NCI-H2171 treated with DMSO at 0.1 percent for 48 hours (cell line): ENCODE measurements at regions not wholly inside any gene's neighbourhood (a gene's known extent, or its start where the extent isn't known, plus 50 kb on each side); places are given as distances from the start of the nearest gene placed in this dataset.

ENCODE experiments used
- DNase-seq: peaks from one replicate; lab custom pipeline; 2025; lab: John Stamatoyannopoulos, UW

DNA sequence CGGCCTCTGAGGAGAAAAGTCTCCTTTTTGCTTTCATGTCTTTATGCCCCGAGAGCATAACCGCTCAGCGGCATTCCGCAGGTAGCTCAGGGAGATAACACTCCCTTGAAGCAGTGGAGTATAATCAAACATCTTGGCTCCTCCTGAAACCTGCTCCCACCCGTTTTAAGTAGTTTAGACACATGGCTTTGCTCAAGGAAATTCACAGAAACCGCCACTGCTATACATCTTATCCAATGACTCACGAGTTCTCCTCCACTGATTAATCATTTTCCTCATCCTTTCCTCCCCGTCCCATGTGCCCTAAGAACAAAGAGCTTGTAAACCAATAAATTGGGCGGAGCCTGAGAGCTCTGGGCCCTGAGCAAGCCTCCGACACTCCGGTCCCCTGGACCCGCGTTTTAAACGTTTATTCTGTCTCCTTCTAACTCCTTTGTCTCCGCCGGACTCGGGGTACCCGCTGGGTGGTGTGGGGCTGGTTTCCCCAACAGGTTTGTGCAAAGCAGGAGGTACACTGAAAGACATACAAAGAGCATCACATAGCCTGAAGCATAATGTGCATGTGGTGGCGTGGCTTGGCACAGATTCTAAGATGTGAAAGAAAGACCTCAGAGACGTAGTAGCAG is 401.2 kb downstream of the TLL1 start:
- DNase-seq = no peak

DNA sequence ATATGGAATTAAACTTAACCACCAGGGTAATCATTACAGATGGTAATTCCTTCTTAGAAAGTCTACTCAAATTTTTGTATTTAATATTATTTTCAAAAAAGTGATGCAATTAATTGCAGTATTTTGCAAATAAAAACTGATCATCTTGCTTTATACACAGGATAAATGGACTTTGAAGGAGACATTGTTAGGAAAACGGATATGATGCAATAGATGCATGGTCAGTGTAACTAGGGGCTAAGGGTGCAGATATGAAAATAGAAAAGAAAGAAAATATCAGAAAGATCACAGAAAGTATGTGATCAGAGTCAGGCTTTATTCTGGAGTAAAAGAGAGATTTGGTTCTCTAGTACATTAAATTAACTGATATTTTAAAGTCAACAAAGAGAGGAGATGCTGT is 401.7 kb downstream of the TLL1 start:
- DNase-seq = no peak

DNA sequence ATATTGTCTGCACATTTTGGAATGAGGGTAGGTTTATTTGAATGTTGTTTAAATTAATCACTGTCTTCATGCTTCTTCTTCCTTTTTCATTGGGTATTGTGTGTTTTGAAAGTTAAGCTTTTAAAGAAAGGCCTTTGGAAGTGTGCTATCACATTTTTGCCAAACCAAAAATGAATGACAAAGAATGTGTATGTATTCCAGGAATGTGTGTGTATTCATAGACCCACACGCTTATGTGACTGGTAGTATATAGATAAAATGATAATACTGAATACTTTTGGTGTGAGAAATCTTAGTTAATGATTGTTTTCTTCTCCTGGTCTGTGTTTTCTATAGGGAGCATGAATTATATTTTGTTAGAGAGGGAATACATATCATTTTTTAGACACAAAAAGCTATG is 404.4 kb downstream of the TLL1 start:
- DNase-seq = no peak

DNA sequence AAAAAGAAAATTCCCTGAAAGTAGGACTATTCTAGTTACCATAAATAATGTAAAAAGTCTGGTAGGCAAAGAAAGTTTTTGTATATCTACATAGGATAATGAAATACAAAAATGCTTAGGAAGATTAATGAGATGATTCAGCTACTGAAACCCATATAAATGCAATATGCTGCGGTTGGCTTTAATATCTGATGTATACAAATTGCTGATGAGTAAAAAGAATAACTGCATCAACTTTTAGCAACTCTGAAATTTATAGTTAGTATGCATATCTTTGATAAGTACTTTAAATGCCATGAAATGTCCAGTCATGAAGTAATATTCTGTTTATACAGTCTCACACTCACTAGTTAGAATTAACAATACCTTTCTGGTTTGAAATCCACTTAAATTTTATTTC is 404.8 kb downstream of the TLL1 start:
- DNase-seq = no peak

DNA sequence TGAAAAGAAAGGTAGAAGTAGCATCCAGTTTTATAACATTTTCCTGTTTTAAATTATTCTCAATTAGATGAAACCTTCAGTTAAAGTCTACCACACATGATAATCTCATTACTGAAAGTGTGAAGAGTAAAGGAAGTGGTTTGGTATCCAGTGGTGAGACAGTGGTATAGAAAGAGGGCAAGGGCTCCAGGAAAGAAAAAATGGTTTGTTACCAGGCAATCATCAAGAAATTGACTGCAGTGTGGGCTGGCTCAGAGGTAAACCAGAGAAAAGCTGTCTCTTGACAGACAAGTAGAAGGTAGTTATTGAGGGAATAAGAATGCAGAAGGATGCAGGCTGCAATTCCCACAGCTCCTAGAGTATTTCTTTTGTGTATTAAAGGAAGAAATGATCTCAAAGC is 406.2 kb downstream of the TLL1 start:
- DNase-seq = no peak

- DNase-seq = no peak
These were observed 407.6 kb downstream of the TLL1 start for GRCh38 chr4:166280642-166281041.

- DNase-seq = no peak
These were observed 409.2 kb downstream of the TLL1 start for GRCh38 chr4:166282081-166282770.

DNA sequence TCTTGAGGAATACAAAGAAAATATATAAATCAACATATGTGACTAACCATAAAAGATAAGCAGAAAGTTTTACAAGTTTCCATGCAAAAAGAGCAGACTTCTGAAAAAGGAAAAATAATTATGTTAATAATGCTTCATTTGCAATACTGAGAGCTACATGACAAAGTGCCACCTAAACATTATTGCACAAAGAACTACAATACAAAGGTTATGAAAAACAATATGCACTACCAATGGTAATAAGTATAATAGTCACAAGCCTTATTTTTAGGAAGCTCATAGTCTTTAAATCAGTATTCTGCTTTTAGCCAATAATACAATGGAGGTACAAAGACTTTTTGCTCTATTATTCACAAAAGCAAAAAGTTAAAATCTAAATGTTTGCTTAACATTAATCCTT is 411.2 kb downstream of the TLL1 start:
- DNase-seq = no peak

GRCh38 chr4:166290426-166290825 is 417.4 kb downstream of the TLL1 start:
- DNase-seq = no peak

DNA sequence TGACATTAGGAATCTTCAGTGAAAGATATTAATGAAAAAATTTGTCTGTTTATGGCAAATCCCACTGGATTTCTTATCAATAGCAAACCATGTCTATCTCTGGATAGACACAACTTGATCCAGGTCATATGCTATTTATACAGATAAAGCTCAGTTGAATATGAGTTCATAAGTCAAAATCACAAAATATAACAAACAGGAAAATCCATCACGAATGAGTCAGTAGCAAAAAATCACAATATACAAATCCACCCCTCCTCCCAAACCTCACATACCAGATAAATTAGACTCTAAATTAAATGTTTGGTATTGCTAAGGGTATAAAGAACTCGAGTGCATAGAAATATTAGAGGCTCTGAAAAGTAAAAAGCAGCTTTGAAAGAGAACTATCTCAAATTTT is 420.5 kb downstream of the TLL1 start:
- DNase-seq = no peak

GRCh38 chr4:166301266-166301665 is 428.2 kb downstream of the TLL1 start:
- no peak for DNase-seq

DNA sequence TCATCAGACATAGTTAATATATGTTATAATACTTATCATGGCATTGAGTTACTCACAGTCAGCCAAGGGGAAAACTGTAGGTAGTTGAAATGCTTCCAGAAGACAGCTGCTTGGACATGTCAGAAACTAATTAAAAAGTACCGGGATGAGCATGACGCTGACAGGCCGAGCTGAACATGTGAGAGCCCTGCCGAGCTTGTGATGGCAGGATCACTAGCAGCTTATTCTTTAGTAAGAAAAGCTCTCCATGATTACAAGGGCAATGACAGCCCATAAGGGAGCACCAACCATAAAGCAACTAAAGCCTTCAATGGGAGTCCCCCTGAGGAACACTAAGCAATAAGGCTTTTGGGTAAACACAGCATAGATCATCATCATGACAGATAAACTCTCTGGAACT is 435.6 kb downstream of the TLL1 start:
- no peak for DNase-seq

- no peak for DNase-seq
These were observed 436.2 kb downstream of the TLL1 start for GRCh38 chr4:166309286-166309685.

DNA sequence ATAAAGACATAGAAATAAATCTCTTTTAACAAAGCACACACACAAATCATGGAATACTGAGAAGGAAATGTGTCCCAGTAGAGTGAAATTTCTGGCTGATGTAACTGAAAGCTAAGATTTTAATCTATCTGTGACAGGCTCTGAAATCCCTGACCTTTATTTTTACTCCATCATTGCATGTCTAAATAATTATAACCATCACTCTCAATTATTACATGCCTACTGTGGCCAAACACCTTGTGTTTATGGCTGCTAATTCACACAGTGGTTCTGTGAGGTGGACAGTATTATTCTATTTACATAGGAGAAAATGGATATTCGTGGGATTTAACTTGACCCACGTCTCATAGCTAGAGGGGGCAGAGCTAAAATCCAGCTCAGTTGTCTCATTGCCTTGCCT is 438.1 kb downstream of the TLL1 start:
- DNase-seq = no peak

GRCh38 chr4:166312166-166312565 is 439.1 kb downstream of the TLL1 start:
- DNase-seq = no peak

DNA sequence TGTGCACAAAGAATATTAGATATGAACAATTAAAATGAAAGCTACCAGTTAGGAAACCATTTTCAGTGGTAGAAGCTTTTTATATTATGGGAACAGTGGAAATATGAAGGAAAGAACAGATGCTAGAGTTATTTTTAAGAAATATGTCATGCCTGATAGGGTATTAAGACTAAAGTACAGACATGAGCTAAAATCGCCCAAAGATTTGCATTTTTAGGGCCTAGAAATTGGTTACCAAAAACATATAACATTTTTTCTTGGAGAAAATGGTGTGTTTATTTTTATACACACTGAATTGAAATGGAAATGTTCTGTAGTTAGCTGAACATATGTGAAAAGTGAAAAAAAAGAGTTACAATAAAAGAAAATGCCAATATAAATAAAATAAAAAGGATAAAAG is 441.9 kb downstream of the TLL1 start:
- DNase-seq = no peak

GRCh38 chr4:166315721-166316467 is 442.9 kb downstream of the TLL1 start:
- no peak for DNase-seq

- no peak for DNase-seq
These were observed 445.9 kb downstream of the TLL1 start for GRCh38 chr4:166318810-166319525.

GRCh38 chr4:166323250-166323649 is 450.2 kb downstream of the TLL1 start:
- no peak for DNase-seq

- DNase-seq = peak; percentile 10
These were observed 451.3 kb downstream of the TLL1 start for GRCh38 chr4:166324321-166324720.

DNA sequence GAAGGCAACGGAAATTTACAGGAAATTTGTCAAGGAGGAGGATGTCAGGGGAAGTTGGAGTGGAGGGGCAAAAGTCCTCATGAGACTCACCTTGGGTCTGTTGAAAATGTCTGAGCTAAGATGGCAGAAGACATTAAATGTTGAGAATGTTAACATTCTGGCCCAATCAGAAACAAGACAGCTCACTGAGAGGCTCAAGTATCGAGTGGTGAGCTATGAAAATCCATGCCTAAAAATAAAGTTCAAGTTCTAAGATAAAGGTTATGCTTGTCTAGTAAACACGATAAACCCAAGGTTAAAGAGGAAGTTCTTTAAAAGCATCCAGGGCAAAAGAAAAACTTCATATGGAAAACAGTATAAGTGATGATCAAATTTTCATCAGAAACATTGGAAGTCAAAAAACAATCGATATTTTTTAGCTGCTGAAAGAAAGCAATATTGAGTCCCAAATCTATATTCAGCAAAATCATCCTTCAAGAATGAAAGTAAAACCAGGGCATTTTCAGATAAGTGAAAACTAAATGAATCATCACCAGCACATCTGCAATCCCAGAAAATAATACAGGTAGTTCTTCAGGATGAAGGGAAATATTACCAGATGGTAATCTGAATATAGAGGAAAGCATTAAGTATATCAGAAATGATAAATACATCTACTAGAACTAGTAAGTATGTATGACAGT is 462.4 kb downstream of the TLL1 start:
- DNase-seq = no peak

DNA sequence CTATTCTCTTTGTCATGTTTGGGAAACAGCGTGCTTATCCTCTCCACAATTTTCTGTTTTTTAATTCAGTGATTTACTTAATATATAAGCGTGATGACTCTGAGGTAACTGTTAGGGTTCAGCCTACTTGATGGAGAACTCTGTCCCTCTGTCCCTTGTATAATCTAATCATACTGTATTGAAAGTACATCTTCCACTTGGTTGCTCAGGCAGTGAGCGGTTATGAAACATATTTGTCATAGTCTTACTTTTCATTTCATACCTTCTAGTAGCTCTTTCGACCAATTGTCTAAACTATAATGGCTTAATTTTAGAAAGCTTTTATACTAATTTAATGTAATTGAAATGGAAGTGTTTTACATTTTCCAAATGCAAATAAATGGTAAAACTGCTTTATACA is 469.0 kb downstream of the TLL1 start:
- no peak for DNase-seq
